ENCODE measurements at regions not wholly inside any gene's neighbourhood (a gene's known extent, or its start where the extent isn't known, plus 50 kb on each side); places are given as distances from the start of the nearest gene placed in this dataset.

GRCh38 chr5:86977190-86977589, 290.5 kb upstream of the RASA1 start:
- TF ChIP-seq SREBF2 (IDR thresholded peaks at IDR 0.05) (no peak), CTCF (IDR thresholded peaks at IDR 0.05) (no peak), POLR2AphosphoS2 (conservative IDR thresholded peaks at IDR 0.05; ENCODE audit: low read length) (no peak), MAX (IDR thresholded peaks at IDR 0.05) (no peak), MAFK (IDR thresholded peaks at IDR 0.05; ENCODE audit: partially characterized antibody) (no peak), RCOR1 (IDR thresholded peaks at IDR 0.05; ENCODE audit: low read depth, low read length) (no peak), FOSB (CRISPR knock-in tag; IDR thresholded peaks at IDR 0.05) (no peak), HMGXB4 (CRISPR knock-in tag; IDR thresholded peaks at IDR 0.05; ENCODE audit: borderline replicate concordance) (no peak), POLR2A (IDR thresholded peaks at IDR 0.05; ENCODE audit: low read length) (no peak), NFE2L2 (conservative IDR thresholded peaks at IDR 0.05; ENCODE audit: low read length) (no peak), JUN (IDR thresholded peaks at IDR 0.05) (no peak)
